VCaP (cell line): ENCODE measurements at regions not wholly inside any gene's neighbourhood (a gene's known extent, or its start where the extent isn't known, plus 50 kb on each side); places are given as distances from the start of the nearest gene placed in this dataset.

Source experiments
- H3K27ac ChIP-seq: fragments of 450-650 bp; 2 replicates; pipeline ENCODE4 v1.5.1; 2017
- TF ChIP-seq, protein P1 (sequence below): fragments of 450-650 bp; conservative IDR thresholded peaks from 2 replicates; pipeline ENCODE4 v1.5.1; 2017; ENCODE audit warnings: mild to moderate bottlenecking, moderate library complexity

DNA sequence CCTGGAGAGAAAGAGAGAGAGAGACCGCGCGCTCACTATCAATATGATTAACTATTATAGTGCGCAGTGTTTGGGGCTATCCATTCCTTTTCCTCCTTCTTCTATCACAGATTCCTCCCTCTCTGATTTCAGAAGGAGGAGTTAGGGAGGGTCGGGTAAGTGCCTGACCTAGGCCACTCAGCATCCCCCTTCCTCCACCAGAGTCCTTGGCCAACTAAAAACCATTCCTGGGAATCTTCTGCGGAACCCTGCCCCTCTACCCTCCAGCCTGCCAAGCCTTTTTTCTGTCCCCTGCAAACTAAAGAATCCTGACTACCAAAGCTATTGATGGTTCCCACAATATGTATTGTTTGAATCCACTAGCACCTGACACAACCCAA is 256.2 kb upstream of the NFE2L3 start:
- no peak overlapping the region for H3K27ac ChIP-seq
- TF ChIP-seq, protein P1, sequence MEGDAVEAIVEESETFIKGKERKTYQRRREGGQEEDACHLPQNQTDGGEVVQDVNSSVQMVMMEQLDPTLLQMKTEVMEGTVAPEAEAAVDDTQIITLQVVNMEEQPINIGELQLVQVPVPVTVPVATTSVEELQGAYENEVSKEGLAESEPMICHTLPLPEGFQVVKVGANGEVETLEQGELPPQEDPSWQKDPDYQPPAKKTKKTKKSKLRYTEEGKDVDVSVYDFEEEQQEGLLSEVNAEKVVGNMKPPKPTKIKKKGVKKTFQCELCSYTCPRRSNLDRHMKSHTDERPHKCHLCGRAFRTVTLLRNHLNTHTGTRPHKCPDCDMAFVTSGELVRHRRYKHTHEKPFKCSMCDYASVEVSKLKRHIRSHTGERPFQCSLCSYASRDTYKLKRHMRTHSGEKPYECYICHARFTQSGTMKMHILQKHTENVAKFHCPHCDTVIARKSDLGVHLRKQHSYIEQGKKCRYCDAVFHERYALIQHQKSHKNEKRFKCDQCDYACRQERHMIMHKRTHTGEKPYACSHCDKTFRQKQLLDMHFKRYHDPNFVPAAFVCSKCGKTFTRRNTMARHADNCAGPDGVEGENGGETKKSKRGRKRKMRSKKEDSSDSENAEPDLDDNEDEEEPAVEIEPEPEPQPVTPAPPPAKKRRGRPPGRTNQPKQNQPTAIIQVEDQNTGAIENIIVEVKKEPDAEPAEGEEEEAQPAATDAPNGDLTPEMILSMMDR: no peak

DNA sequence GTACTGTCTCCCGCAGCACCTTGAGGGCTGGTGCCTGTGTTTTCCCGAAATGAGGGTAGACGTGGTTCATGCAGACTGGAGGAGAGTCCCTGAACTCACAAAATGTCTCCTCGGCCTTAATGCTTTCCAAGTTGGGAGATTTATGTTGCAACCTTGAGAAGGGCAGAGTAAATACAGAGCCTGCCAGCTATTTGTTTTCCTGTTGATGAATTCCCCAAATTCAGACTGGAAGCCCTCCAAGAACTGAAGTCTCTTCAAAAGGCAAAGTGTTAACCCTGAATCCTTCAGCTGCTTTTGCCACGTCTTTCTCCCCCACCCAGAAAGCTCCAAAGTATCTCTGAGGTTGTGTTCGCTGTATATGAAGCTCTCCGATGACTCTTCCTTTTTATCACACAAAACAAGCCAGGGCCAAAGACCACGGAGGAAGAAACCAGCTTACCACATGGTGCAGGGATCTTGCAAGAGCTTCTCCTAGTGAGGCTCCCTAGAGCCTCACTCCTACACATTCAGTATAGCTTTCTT is 254.7 kb upstream of the NFE2L3 start:
- TF ChIP-seq, protein P1: no peak

DNA sequence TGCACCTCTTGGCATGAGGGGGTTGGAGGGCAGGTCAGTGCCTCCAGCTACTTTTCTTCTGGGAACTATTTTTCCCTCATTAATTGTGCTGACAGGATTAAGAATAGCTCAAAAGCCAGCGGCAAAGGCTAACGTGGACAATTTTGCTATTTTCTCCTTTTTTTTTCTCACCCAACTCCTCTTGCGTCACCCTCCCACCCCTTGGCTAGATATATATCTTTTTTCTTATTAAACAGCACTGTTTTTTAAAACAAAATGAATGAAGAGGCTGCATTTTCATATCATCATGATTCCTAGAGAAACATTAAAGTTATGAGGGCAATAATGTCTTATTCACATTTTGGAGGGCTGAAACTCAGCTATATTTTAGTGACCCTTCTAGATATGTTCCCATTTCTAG is 251.8 kb upstream of the NFE2L3 start:
- no peak overlapping the region for H3K27ac ChIP-seq
- TF ChIP-seq, protein P1: no peak

More for the DNA sequence above, 254.7 kb upstream of the NFE2L3 start:
- H3K27ac ChIP-seq: no peak overlapping the region

DNA sequence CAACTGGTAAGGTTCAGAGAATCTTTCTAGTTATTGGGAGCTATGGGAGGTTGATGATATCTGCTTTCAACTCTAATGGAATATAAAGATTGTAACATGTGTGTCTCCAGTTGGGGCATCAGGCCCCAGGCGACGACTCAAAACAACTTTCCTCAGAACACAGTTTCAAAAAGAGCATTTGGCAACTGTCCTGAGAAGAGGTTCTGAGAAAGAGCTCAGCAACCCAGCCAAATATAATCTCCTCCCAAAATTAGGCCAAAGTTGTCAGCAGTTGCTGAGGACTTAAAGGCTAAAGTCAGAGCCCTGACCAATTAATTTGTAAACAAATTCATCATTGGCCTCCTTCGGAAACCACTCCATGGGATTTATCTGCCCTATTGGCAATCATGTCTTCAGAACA is 251.1 kb upstream of the NFE2L3 start:
- no peak overlapping the region for H3K27ac ChIP-seq
- TF ChIP-seq, protein P1: no peak

DNA sequence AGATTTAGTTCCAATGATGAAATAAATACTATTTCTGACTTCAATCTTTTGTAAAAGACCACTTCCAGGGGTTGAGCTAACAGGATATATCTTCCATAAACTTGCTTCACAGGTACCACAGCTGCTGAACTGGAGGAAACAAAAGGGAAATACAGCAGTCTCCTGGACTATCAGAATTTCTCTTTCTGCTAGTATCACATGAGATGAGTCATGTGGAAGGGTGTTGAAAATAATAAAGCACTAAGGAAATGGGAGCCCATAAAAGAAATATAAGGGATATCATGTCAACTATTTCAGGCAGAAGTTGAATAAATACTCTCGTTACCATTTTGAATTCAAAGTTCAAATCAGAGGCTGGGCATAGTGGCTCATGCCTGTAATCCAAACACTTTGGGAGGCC is 250.3 kb upstream of the NFE2L3 start:
- 0 out of 2 replicates have a peak overlapping the region, but pooled peaks have one; percentile 18 for H3K27ac ChIP-seq
- TF ChIP-seq, protein P1: no peak

DNA sequence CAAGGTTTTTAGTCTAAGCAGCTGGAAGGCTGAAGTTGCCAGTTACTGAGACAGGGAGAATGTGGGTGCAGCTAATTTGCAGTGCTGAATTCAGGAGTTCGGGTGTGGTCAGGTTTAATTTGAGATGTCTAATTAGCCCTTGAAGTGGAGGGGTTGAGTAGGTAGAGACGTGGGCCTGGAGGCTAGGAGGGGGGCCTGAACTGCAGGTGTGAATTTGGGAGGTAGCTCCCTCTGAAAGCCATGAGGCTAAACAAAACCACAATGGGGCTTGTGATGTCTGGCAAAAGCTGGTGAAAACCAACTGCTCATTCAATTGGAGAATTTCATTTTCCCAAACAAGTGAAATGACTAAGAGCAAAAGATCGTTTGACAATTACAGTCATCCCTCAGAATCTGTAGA is 246.0 kb upstream of the NFE2L3 start:
- TF ChIP-seq, protein P1: no peak
- H3K27ac ChIP-seq: no peak overlapping the region

DNA sequence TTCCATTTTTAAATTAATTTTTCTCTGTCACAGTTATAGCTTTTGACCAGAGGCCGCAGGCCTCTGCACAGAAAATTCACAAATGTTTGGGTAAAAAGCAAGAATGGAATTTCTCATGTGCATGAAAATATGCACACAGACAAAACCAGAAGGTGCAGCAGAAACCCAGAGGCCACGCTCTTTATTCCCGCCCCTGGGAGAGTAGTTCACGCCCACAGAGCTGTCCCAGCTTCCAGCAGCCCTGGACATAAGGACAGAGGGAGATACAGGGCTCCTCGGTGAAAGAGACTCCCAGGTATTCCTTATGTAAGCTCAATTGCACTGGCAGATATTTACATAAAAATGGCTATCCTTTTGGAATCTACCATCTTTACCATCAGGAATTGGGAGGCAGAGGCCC is 245.2 kb upstream of the NFE2L3 start:
- TF ChIP-seq, protein P1: no peak
- H3K27ac ChIP-seq: no peak overlapping the region

DNA sequence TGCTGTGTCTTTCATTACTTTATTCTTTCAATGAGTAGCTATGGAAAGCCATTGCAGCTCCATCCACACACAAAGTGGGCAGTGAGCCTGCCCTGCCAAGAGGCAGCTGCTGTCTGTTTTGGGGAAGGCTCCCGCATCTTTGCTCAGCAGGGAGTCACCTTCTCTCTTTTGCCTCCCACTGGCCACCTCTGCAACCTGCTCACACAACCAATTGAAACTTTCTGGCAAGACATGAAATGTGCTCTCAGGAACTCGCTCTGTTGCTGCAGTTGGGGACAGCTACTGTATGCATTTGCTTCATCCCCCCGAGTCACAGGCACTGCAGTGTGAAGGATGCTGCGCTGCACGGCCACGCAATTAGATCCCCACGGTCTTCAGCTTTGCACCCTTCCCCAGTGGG is 244.8 kb upstream of the NFE2L3 start:
- no peak overlapping the region for H3K27ac ChIP-seq
- TF ChIP-seq, protein P1: no peak
